NB4 (cell line): ENCODE measurements at regions not wholly inside any gene's neighbourhood (a gene's known extent, or its start where the extent isn't known, plus 50 kb on each side); places are given as distances from the start of the nearest gene placed in this dataset.

Experiments
- TF ChIP-seq, protein P1 (sequence below): IDR thresholded peaks from one replicate; pipeline ENCODE4 v1.5.1; 2012; ENCODE audit warnings: low read depth, low read length
- TF ChIP-seq, protein P2 (sequence below): IDR thresholded peaks from 2 replicates; pipeline ENCODE4 v1.6.1; 2011; ENCODE audit warnings: low read depth, low read length

DNA sequence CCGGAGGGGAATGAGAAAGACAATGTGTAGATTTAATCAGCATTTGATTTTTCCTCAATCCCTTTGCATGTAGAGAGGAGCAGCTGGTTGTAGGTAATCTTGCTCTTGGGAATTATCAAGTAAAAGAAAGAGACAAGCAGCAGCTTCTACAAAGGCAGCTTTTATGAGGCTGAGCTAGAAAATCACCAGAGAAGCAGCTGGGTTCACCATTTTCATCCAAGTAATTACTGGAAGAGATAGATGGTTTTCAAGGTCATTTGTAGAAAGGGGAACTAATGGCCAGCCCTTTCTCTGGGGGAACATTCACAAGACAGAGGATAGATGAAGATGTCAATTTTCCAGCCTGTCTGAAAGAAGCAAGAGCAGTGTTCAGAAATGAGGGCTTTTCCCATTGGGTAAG is 113.0 kb downstream of the RND3 start:
- TF ChIP-seq, protein P1, sequence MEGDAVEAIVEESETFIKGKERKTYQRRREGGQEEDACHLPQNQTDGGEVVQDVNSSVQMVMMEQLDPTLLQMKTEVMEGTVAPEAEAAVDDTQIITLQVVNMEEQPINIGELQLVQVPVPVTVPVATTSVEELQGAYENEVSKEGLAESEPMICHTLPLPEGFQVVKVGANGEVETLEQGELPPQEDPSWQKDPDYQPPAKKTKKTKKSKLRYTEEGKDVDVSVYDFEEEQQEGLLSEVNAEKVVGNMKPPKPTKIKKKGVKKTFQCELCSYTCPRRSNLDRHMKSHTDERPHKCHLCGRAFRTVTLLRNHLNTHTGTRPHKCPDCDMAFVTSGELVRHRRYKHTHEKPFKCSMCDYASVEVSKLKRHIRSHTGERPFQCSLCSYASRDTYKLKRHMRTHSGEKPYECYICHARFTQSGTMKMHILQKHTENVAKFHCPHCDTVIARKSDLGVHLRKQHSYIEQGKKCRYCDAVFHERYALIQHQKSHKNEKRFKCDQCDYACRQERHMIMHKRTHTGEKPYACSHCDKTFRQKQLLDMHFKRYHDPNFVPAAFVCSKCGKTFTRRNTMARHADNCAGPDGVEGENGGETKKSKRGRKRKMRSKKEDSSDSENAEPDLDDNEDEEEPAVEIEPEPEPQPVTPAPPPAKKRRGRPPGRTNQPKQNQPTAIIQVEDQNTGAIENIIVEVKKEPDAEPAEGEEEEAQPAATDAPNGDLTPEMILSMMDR, result no peak
- TF ChIP-seq, protein P2, sequence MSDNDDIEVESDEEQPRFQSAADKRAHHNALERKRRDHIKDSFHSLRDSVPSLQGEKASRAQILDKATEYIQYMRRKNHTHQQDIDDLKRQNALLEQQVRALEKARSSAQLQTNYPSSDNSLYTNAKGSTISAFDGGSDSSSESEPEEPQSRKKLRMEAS, result no peak
